A549 (cell line): ENCODE measurements at regions not wholly inside any gene's neighbourhood (a gene's known extent, or its start where the extent isn't known, plus 50 kb on each side); places are given as distances from the start of the nearest gene placed in this dataset.

Experiments
- ATAC-seq, 2 experiments: fragments of 200-7000 bp in 1 of 2; fragments of >200 bp in 1 of 2; cut with Nextera tagmentation in 1 of 2; cut with Tn5 transposase in 1 of 2; 3 replicates each; pipeline versions ENCODE4 v1.8.0 to v1.9.1; 2018 to 2020; ENCODE audit warnings: mild to moderate bottlenecking in 1 of 2, moderate library complexity in 1 of 2
- CTCF ChIA-PET: fragments of 300-600 bp; sonication (Branson Sonifier 250); formaldehyde crosslinking; extraction: SDS; loops from one replicate; lab custom pipeline; 2021; ENCODE audit warnings: antibody characterized with exemption, inconsistent platforms; lab: Yijun Ruan, JAX
- POLR2A ChIA-PET: fragments of 350-600 bp; formaldehyde crosslinking; extraction: SDS; loops from one replicate; lab custom pipeline; 2021; ENCODE audit warnings: antibody characterized with exemption, inconsistent platforms; lab: Yijun Ruan, JAX
- DNase-seq, 2 experiments: peaks; one replicate each; pipeline versions ENCODE4 v3.0.0 to v3.0.0-alpha.2; 2011 to 2016; ENCODE audit warnings: low read depth in 1 of 2, low spot score in 1 of 2
- FAIRE-seq: peaks from 2 replicates; lab custom pipeline; 2011; peaks lifted over from hg19 to GRCh38; lab: Jason Lieb, UNC
- H3K27ac ChIP-seq, 2 experiments: fragments of >200 bp; sonication (Bioruptor Twin); formaldehyde crosslinking; 3 replicates each; pipeline ENCODE4 v1.5.1; 2016 to 2017
- H3K4me1 ChIP-seq: fragments of >200 bp; sonication (Bioruptor Twin); formaldehyde crosslinking; 3 replicates; pipeline ENCODE4 v1.6.1; 2016
- H3K4me2 ChIP-seq: fragments of >200 bp; sonication (Bioruptor Twin); formaldehyde crosslinking; 3 replicates; pipeline ENCODE4 v1.6.1; 2016
- H3K4me3 ChIP-seq: fragments of >200 bp; sonication (Bioruptor Twin); formaldehyde crosslinking; 3 replicates; pipeline ENCODE4 v1.5.1; 2016
- H3K9me3 ChIP-seq: fragments of >200 bp; sonication (Bioruptor Twin); formaldehyde crosslinking; 3 replicates; pipeline ENCODE4 v1.6.1; 2016
- BCL3 ChIP-seq: fragments of >200 bp; sonication (Bioruptor Twin); formaldehyde crosslinking; IDR thresholded peaks from 3 replicates; pipeline ENCODE4 v1.6.1; 2016
- BHLHE40 ChIP-seq: IDR thresholded peaks from 2 replicates; pipeline ENCODE4 v1.6.1; 2012; ENCODE audit warnings: low read depth, low read length, inconsistent platforms
- CBX8 ChIP-seq: fragments of 200-600 bp; sonication (generic); IDR thresholded peaks from 2 replicates; pipeline ENCODE4 v1.6.1; 2016
- CEBPB ChIP-seq, 2 experiments: fragments of >200 bp in 1 of 2; sonication (Bioruptor Twin) in 1 of 2; formaldehyde crosslinking in 1 of 2; IDR thresholded peaks; 2 replicates each; pipeline ENCODE4 v1.6.1; 2012 to 2016
- CHD2 ChIP-seq: fragments of 150-350 bp; IDR thresholded peaks from 2 replicates; pipeline ENCODE4 v1.6.1; 2014; ENCODE audit warnings: low read length; ENCODE audit not compliant: partially characterized antibody
- CTCF ChIP-seq: fragments of >200 bp; sonication (Bioruptor Twin); formaldehyde crosslinking; IDR thresholded peaks from 3 replicates; pipeline ENCODE4 v1.5.1; 2016
- EP300 ChIP-seq, 2 experiments: fragments of >200 bp; sonication (Bioruptor Twin); formaldehyde crosslinking; IDR thresholded peaks; 2 replicates in 1 of 2; 3 replicates in 1 of 2; pipeline ENCODE4 v1.6.1; 2016 to 2017
- HDAC2 ChIP-seq: fragments of 200-600 bp; sonication (generic); IDR thresholded peaks from 2 replicates; pipeline ENCODE4 v1.6.1; 2016
- HES2 ChIP-seq: fragments of >200 bp; sonication (Bioruptor Twin); formaldehyde crosslinking; IDR thresholded peaks from 2 replicates; pipeline ENCODE4 v1.6.1; 2016
- HEYL ChIP-seq: fragments of 250-450 bp; sonication (Bioruptor Pico); IDR thresholded peaks from 2 replicates; pipeline ENCODE4 v1.8.0; 2021; ENCODE audit warnings: mild to moderate bottlenecking, moderate library complexity
- HMGXB4 ChIP-seq: fragments of 250-450 bp; sonication (Bioruptor Pico); IDR thresholded peaks from 2 replicates; pipeline ENCODE4 v1.5.0; 2021; ENCODE audit warnings: mild to moderate bottlenecking, moderate library complexity, borderline replicate concordance
- HOXA7 ChIP-seq: fragments of 250-450 bp; sonication (Bioruptor Pico); IDR thresholded peaks from 2 replicates; pipeline ENCODE4 v1.5.0; 2020; ENCODE audit warnings: mild to moderate bottlenecking, moderate library complexity
- KDM1A ChIP-seq: fragments of 200-600 bp; sonication (generic); IDR thresholded peaks from 2 replicates; pipeline ENCODE4 v1.6.1; 2016; ENCODE audit warnings: low read depth, mild to moderate bottlenecking
- MAX ChIP-seq: IDR thresholded peaks from 2 replicates; pipeline ENCODE4 v1.6.1; 2012
- NR3C1 ChIP-seq: fragments of >200 bp; sonication (Bioruptor Twin); formaldehyde crosslinking; IDR thresholded peaks from 3 replicates; pipeline ENCODE4 v1.6.1; 2017
- PBX3 ChIP-seq: IDR thresholded peaks from 2 replicates; pipeline ENCODE4 v1.6.1; 2012
- PHF8 ChIP-seq: fragments of 200-600 bp; sonication (generic); IDR thresholded peaks from 2 replicates; pipeline ENCODE4 v1.6.1; 2016; ENCODE audit warnings: low read depth, mild to moderate bottlenecking, antibody characterized with exemption, moderate library complexity, borderline replicate concordance
- RNF2 ChIP-seq: fragments of 200-600 bp; sonication (generic); IDR thresholded peaks from 2 replicates; pipeline ENCODE4 v1.6.1; 2016; ENCODE audit warnings: low read depth, mild to moderate bottlenecking, antibody characterized with exemption, moderate library complexity, borderline replicate concordance
- TP53 ChIP-seq: fragments of 250-450 bp; sonication (Bioruptor Pico); IDR thresholded peaks from 2 replicates; pipeline ENCODE4 v1.5.0; 2021; ENCODE audit warnings: mild to moderate bottlenecking, moderate library complexity
- USF2 ChIP-seq: fragments of 450-650 bp; IDR thresholded peaks from 2 replicates; pipeline ENCODE4 v1.6.1; 2014; ENCODE audit warnings: antibody characterized with exemption
- ZC3H11A ChIP-seq: fragments of 450-650 bp; IDR thresholded peaks from 2 replicates; pipeline ENCODE4 v1.6.1; 2014; ENCODE audit warnings: antibody characterized with exemption, mild to moderate bottlenecking
- WGBS: methylation state at CpG from one replicate; pipeline ENCODE4 v1.1.6; 2017; ENCODE audit errors: missing lambda C conversion rate; 5-methylcytosine and 5-hydroxymethylcytosine counted together

GRCh38 chr13:100879255-100879654 is 204.7 kb upstream of the TMTC4 start:
- Histone ChIP-seq H3K9me3 (no peaks in the 10 kb centered on the region), H3K4me1 (no peaks in the 10 kb centered on the region), H3K4me2 (no peak overlapping the region), H3K4me3 (no peak overlapping the region), H3K27ac (no peak overlapping the region)
- FAIRE-seq (no peak), DNase-seq (no peak), ATAC-seq (no peak)
- ChIA-PET CTCF (interaction anchor here (0.5 kb wide), 1 partner anchor 650 kb away, joined by 3 read pairs; no protein-coding TSS in a partner anchor), POLR2A (no interaction called here)
- TF ChIP-seq HMGXB4 (CRISPR knock-in tag) (no peak), PHF8 (no peak), HES2 (no peak), CBX8 (no peak), HOXA7 (CRISPR knock-in tag) (no peak), EP300 (IDR thresholded peaks at IDR 0.05) (no peak), USF2 (no peak), CEBPB (IDR thresholded peaks at IDR 0.05) (no peak), HDAC2 (no peak), TP53 (no peak), BCL3 (no peak), HEYL (CRISPR knock-in tag) (no peak), MAX (no peak), NR3C1 (no peak), CTCF (no peak), CHD2 (no peak)
- WGBS = 21% methylated on average over 5 of the region's 5 CpGs

- CTCF ChIA-PET = no interaction called here
- H3K27ac ChIP-seq = no peak overlapping the region
Measured at GRCh38 chr13:100876044-100876403, 201.4 kb upstream of the TMTC4 start.

More at GRCh38 chr13:100876044-100876403, 201.4 kb upstream of the TMTC4 start:
- POLR2A ChIA-PET = no interaction called here
- WGBS = 2% methylated on average over 2 of the region's 2 CpGs
- no peak for ATAC-seq
- H3K9me3 ChIP-seq = no peaks in the 10 kb centered on the region
- TF ChIP-seq PBX3 (no peak), ZC3H11A (no peak), RNF2 (no peak), KDM1A (no peak), BHLHE40 (no peak), HES2 (no peak), CBX8 (no peak)
- TF ChIP-seq, all 56 proteins: peak for 0
- no peak for DNase-seq
- H3K4me1 ChIP-seq = no peaks in the 10 kb centered on the region
- H3K4me2 ChIP-seq = no peak overlapping the region
- H3K4me3 ChIP-seq = no peak overlapping the region
- FAIRE-seq = no peak
